Mammary epithelial cell (primary cell): ENCODE measurements at regions not wholly inside any gene's neighbourhood (a gene's known extent, or its start where the extent isn't known, plus 50 kb on each side); places are given as distances from the start of the nearest gene placed in this dataset.

Experiments used
- EZH2 ChIP-seq: IDR thresholded peaks from 2 replicates; pipeline ENCODE4 v1.6.1; 2012; ENCODE audit warnings: low read length, inconsistent platforms, borderline replicate concordance
- TF ChIP-seq, protein P1 (sequence below), 2 donors: IDR thresholded peaks in 1 of 2; conservative IDR thresholded peaks in 1 of 2; 2 replicates each; pipeline ENCODE4 v1.5.1; 2011 to 2012; ENCODE audit warnings: inconsistent platforms in 2 of 2, low read length in 2 of 2, mild to moderate bottlenecking in 2 of 2, control low read depth in 1 of 2, low read depth in 1 of 2; ENCODE audit not compliant: insufficient read depth in 1 of 2; ENCODE audit errors: extremely low read depth in 1 of 2

DNA sequence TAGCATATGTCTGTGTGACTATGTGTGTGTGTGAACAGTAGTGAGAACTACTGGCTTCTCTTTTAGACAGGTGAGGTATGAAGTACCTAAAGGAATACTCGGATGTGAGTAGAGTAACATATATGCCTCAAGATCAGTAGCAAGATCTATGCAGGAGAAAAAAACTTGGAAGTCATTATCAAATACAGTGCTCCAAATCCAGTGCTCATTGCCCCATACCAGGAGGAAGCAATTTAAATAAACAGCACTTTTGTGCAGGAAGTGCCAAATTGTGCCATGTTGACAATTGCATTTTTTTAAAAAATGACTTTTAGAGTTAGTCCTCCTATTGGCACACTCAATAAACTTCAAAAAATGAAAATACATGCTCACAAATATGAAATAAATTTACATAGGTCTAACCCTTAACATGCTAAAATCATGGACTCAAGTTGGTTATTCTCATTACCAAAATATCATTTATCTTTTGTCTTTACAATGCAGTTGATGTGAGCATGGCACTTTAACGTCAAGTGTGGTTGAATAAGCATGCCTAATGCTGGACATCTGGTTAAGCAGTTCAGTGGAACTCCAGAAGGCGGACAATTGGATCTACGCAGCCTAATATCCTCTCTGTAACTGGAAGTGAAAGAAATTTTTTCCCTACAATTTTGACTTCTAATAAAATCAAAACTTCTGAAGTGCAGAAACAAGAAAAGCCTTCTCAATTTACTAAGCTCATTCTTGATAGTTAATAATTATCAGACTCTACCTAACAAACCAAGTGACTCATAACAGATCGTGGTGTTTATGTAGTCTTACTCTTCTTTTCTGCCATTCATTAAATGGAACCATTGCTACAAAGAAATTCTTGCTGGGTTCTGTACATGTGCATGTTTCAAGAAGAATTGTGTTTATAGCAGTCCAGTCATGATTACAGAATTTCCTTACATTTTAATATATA is 195.2 kb downstream of the MDFIC start:
- TF ChIP-seq, protein P1, sequence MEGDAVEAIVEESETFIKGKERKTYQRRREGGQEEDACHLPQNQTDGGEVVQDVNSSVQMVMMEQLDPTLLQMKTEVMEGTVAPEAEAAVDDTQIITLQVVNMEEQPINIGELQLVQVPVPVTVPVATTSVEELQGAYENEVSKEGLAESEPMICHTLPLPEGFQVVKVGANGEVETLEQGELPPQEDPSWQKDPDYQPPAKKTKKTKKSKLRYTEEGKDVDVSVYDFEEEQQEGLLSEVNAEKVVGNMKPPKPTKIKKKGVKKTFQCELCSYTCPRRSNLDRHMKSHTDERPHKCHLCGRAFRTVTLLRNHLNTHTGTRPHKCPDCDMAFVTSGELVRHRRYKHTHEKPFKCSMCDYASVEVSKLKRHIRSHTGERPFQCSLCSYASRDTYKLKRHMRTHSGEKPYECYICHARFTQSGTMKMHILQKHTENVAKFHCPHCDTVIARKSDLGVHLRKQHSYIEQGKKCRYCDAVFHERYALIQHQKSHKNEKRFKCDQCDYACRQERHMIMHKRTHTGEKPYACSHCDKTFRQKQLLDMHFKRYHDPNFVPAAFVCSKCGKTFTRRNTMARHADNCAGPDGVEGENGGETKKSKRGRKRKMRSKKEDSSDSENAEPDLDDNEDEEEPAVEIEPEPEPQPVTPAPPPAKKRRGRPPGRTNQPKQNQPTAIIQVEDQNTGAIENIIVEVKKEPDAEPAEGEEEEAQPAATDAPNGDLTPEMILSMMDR (conservative IDR thresholded peaks at IDR 0.05 in 1 of 2, IDR thresholded peaks at IDR 0.05 in 1 of 2; ENCODE audit: extremely low read depth in 1 of 2, insufficient read depth in 1 of 2, low read depth in 1 of 2, low read length in 2 of 2): no peak
- no peak for TF ChIP-seq EZH2
